WERI-Rb-1 (cell line): ENCODE measurements at regions not wholly inside any gene's neighbourhood (a gene's known extent, or its start where the extent isn't known, plus 50 kb on each side); places are given as distances from the start of the nearest gene placed in this dataset.
"Not testable (repeated sequence)": the region's sequence is repeated elsewhere in the genome, so short reads cannot be mapped to it uniquely, and the experiment has no call there.

ENCODE experiments used
- DNase-seq: peaks from one replicate; pipeline ENCODE4 v3.0.0-alpha.2; 2020
- H3K27ac ChIP-seq: fragments of 250-450 bp; sonication (Bioruptor Pico); 2 replicates; pipeline ENCODE4 v1.5.1; 2020; ENCODE audit warnings: mild to moderate bottlenecking, moderate library complexity
- H3K27me3 ChIP-seq: fragments of 250-450 bp; sonication (Bioruptor Pico); 2 replicates; pipeline ENCODE4 v1.5.1; 2021; ENCODE audit warnings: mild to moderate bottlenecking, low read depth, moderate library complexity; ENCODE audit not compliant: insufficient read depth, severe bottlenecking
- H3K36me3 ChIP-seq: fragments of 250-450 bp; sonication (Bioruptor Pico); 2 replicates; pipeline ENCODE4 v1.5.1; 2020; ENCODE audit warnings: mild to moderate bottlenecking, moderate library complexity
- H3K4me3 ChIP-seq: 2 replicates; pipeline ENCODE4 v1.5.1; 2011; ENCODE audit warnings: low read depth, mild to moderate bottlenecking, control low read depth, low read length
- H3K9me3 ChIP-seq: fragments of 250-450 bp; sonication (Bioruptor Pico); 2 replicates; pipeline ENCODE4 v1.5.1; 2021; ENCODE audit warnings: mild to moderate bottlenecking, moderate library complexity; ENCODE audit not compliant: severe bottlenecking
- CTCF ChIP-seq: IDR thresholded peaks from 2 replicates; pipeline ENCODE4 v1.5.1; 2011; ENCODE audit warnings: low read depth, mild to moderate bottlenecking, control low read depth, inconsistent platforms, low read length

GRCh38 chr6:15171026-15171425 is 74.8 kb upstream of the JARID2 start:
- Histone ChIP-seq H3K27ac (peak overlapping the region; percentile 40), H3K4me3 (peak overlapping the region; percentile 1; the same call in 1 of the 2 replicates), H3K9me3 (no peaks in the 10 kb centered on the region), H3K36me3 (no peaks in the 10 kb centered on the region), H3K27me3 (no peaks in the 10 kb centered on the region)
- peak; percentile 74 for DNase-seq
- TF ChIP-seq CTCF, result no peak

- Histone ChIP-seq H3K27me3 (no peaks in the 10 kb centered on the region), H3K4me3 (no peak overlapping the region), H3K27ac (no peak overlapping the region), H3K9me3 (no peaks in the 10 kb centered on the region), H3K36me3 (no peaks in the 10 kb centered on the region)
- TF ChIP-seq CTCF, result no peak
- DNase-seq, result no peak
These were observed 69.0 kb upstream of the JARID2 start for GRCh38 chr6:15176816-15177370.

- no peaks in the 10 kb centered on the region for H3K36me3 ChIP-seq
- no peak for TF ChIP-seq CTCF
- no peaks in the 10 kb centered on the region for H3K27me3 ChIP-seq
- no peak overlapping the region for H3K4me3 ChIP-seq
- no peak overlapping the region for H3K27ac ChIP-seq
- no peak for DNase-seq
- H3K9me3 ChIP-seq, result peaks cover 6% of the 10 kb centered on the region
These were observed 61.9 kb upstream of the JARID2 start for GRCh38 chr6:15183979-15184378.

- no peak for DNase-seq
- no peaks in the 10 kb centered on the region for H3K36me3 ChIP-seq
- peaks cover 6% of the 10 kb centered on the region for H3K9me3 ChIP-seq
- no peaks in the 10 kb centered on the region for H3K27me3 ChIP-seq
- TF ChIP-seq CTCF, result no peak
- no peak overlapping the region for H3K27ac ChIP-seq
- no peak overlapping the region for H3K4me3 ChIP-seq
These were observed 61.4 kb upstream of the JARID2 start for GRCh38 chr6:15184441-15184861.

GRCh38 chr6:15185111-15185510 is 60.8 kb upstream of the JARID2 start:
- H3K9me3 ChIP-seq, H3K27ac ChIP-seq, H3K36me3 ChIP-seq, H3K4me3 ChIP-seq, DNase-seq, H3K27me3 ChIP-seq: not testable (repeated sequence)

- H3K27ac ChIP-seq, DNase-seq, H3K4me3 ChIP-seq, H3K27me3 ChIP-seq, H3K36me3 ChIP-seq, H3K9me3 ChIP-seq: not testable (repeated sequence)
These were observed 52.4 kb upstream of the JARID2 start for GRCh38 chr6:15193451-15193850.

- DNase-seq, result no peak
- no peak for TF ChIP-seq CTCF
- H3K9me3 ChIP-seq, result no peaks in the 10 kb centered on the region
- H3K4me3 ChIP-seq, result no peak overlapping the region
- H3K36me3 ChIP-seq, result no peaks in the 10 kb centered on the region
- no peaks in the 10 kb centered on the region for H3K27me3 ChIP-seq
- H3K27ac ChIP-seq, result no peak overlapping the region
These were observed 51.4 kb upstream of the JARID2 start for GRCh38 chr6:15194453-15194852.
